DOHH2 (cell line): ENCODE measurements at regions not wholly inside any gene's neighbourhood (a gene's known extent, or its start where the extent isn't known, plus 50 kb on each side); places are given as distances from the start of the nearest gene placed in this dataset.

Source experiments
- H3F3A ChIP-seq: fragments of 200-600 bp; sonication (generic), shearing (Covaris generic); 2 replicates; pipeline ENCODE4 v1.6.0; 2016; ENCODE audit warnings: antibody characterized with exemption, mild to moderate bottlenecking; ENCODE audit not compliant: control insufficient read depth, insufficient read depth
- H3K27ac ChIP-seq: fragments of 200-600 bp; sonication (generic); 2 replicates; pipeline ENCODE4 v1.5.1; 2014; ENCODE audit warnings: low read depth, mild to moderate bottlenecking, low read length, moderate library complexity
- H3K27me3 ChIP-seq: fragments of 200-600 bp; sonication (generic); 2 replicates; pipeline ENCODE4 v1.6.1; 2014; ENCODE audit warnings: mild to moderate bottlenecking, low read length, mixed read lengths; ENCODE audit not compliant: control insufficient read depth
- H3K36me3 ChIP-seq: fragments of 200-600 bp; sonication (generic); 2 replicates; pipeline ENCODE4 v1.6.1; 2014; ENCODE audit warnings: mild to moderate bottlenecking, low read length, moderate library complexity, mixed read lengths; ENCODE audit not compliant: control insufficient read depth
- H3K4me1 ChIP-seq: fragments of 200-600 bp; sonication (generic); 2 replicates; pipeline ENCODE4 v1.6.1; 2014; ENCODE audit warnings: mild to moderate bottlenecking, low read length, mixed read lengths; ENCODE audit not compliant: control insufficient read depth
- H3K4me2 ChIP-seq: fragments of 200-600 bp; sonication (generic); 2 replicates; pipeline ENCODE4 v1.6.0; 2014; ENCODE audit warnings: mild to moderate bottlenecking, low read length, moderate library complexity
- H3K4me3 ChIP-seq: fragments of 200-600 bp; sonication (generic); 2 replicates; pipeline ENCODE4 v1.5.1; 2014; ENCODE audit warnings: mild to moderate bottlenecking, low read length, mixed read lengths
- H3K79me2 ChIP-seq: fragments of 200-600 bp; sonication (generic); 2 replicates; pipeline ENCODE4 v1.6.1; 2014; ENCODE audit warnings: mild to moderate bottlenecking, low read length, mixed read lengths; ENCODE audit not compliant: control insufficient read depth
- H3K9me2 ChIP-seq: fragments of 200-600 bp; sonication (generic); replicated peaks from 2 replicates; pipeline ENCODE4 v1.6.1; 2014; ENCODE audit warnings: mild to moderate bottlenecking, low read length, mixed read lengths; ENCODE audit not compliant: control insufficient read depth
- H3K9me3 ChIP-seq: fragments of 200-600 bp; sonication (generic); 2 replicates; pipeline ENCODE4 v1.6.1; 2014; ENCODE audit warnings: antibody characterized with exemption, low read length, mixed read lengths; ENCODE audit not compliant: control insufficient read depth, insufficient read depth
- H4K20me1 ChIP-seq: fragments of 200-600 bp; sonication (generic); 2 replicates; pipeline ENCODE4 v1.6.0; 2014; ENCODE audit warnings: low read depth, mild to moderate bottlenecking, antibody characterized with exemption, low read length, moderate library complexity; ENCODE audit not compliant: control insufficient read depth, insufficient read depth
- EZH2phosphoT487 ChIP-seq: fragments of 200-600 bp; sonication (generic); IDR thresholded peaks from 2 replicates; pipeline ENCODE4 v1.6.1; 2017; ENCODE audit warnings: borderline replicate concordance, mild to moderate bottlenecking, antibody characterized with exemption, low read length, moderate library complexity, mixed read lengths
- TF ChIP-seq, protein P1 (sequence below): fragments of 200-600 bp; sonication (generic); IDR thresholded peaks from one replicate; pipeline ENCODE4 v1.5.1; 2014; ENCODE audit warnings: antibody characterized with exemption, mild to moderate bottlenecking, low read depth, low read length; ENCODE audit not compliant: poor library complexity, severe bottlenecking

DNA sequence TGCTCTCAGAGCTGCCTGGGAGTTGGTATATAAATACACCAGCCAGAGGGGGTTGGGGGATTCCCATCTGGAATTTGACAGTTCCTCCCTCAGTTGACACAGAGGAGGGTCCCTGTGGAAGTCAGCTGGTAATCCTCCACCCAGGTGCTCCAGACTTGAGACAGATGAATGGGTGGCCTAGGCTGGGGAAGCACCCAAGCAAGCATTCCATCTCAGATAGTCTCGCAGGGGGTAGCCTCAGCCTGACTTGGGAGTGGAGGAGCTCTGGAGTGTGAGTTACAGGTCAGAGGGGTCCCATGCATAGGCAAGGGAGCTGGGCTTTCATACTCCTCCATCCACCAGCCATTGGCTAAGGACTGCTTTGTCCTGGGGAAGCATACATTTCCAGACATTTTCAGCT lies 229.3 kb upstream of the BCOR start:
- H3K4me3 ChIP-seq = no peak overlapping the region
- H3F3A ChIP-seq = no peaks in the 10 kb centered on the region
- no peak overlapping the region for H3K4me2 ChIP-seq
- no peaks in the 10 kb centered on the region for H3K36me3 ChIP-seq
- H3K4me1 ChIP-seq = no peaks in the 10 kb centered on the region
- no peaks in the 10 kb centered on the region for H3K27me3 ChIP-seq
- H4K20me1 ChIP-seq = no peaks in the 10 kb centered on the region
- TF ChIP-seq, protein P1, sequence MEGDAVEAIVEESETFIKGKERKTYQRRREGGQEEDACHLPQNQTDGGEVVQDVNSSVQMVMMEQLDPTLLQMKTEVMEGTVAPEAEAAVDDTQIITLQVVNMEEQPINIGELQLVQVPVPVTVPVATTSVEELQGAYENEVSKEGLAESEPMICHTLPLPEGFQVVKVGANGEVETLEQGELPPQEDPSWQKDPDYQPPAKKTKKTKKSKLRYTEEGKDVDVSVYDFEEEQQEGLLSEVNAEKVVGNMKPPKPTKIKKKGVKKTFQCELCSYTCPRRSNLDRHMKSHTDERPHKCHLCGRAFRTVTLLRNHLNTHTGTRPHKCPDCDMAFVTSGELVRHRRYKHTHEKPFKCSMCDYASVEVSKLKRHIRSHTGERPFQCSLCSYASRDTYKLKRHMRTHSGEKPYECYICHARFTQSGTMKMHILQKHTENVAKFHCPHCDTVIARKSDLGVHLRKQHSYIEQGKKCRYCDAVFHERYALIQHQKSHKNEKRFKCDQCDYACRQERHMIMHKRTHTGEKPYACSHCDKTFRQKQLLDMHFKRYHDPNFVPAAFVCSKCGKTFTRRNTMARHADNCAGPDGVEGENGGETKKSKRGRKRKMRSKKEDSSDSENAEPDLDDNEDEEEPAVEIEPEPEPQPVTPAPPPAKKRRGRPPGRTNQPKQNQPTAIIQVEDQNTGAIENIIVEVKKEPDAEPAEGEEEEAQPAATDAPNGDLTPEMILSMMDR = no peak
- TF ChIP-seq EZH2phosphoT487 = no peak
- H3K9me3 ChIP-seq = no peaks in the 10 kb centered on the region
- no peaks in the 10 kb centered on the region for H3K9me2 ChIP-seq
- no peaks in the 10 kb centered on the region for H3K79me2 ChIP-seq
- no peak overlapping the region for H3K27ac ChIP-seq

GRCh38 chrX:40326186-40326965 lies 228.6 kb upstream of the BCOR start:
- no peaks in the 10 kb centered on the region for H3K9me3 ChIP-seq
- H3K27ac ChIP-seq = no peak overlapping the region
- H3K9me2 ChIP-seq = no peaks in the 10 kb centered on the region
- no peaks in the 10 kb centered on the region for H3K4me1 ChIP-seq
- TF ChIP-seq, protein P1 = no peak
- TF ChIP-seq EZH2phosphoT487 = no peak
- H3K27me3 ChIP-seq = no peaks in the 10 kb centered on the region
- H3K36me3 ChIP-seq = no peaks in the 10 kb centered on the region
- no peaks in the 10 kb centered on the region for H3F3A ChIP-seq
- no peaks in the 10 kb centered on the region for H3K79me2 ChIP-seq
- H3K4me2 ChIP-seq = no peak overlapping the region
- H4K20me1 ChIP-seq = no peaks in the 10 kb centered on the region
- H3K4me3 ChIP-seq = no peak overlapping the region

- no peaks in the 10 kb centered on the region for H3K27me3 ChIP-seq
- no peak overlapping the region for H3K4me3 ChIP-seq
- no peaks in the 10 kb centered on the region for H3K79me2 ChIP-seq
- H3K4me2 ChIP-seq = no peak overlapping the region
- no peaks in the 10 kb centered on the region for H3K9me2 ChIP-seq
- no peaks in the 10 kb centered on the region for H3F3A ChIP-seq
- H3K4me1 ChIP-seq = no peaks in the 10 kb centered on the region
- H4K20me1 ChIP-seq = no peaks in the 10 kb centered on the region
- TF ChIP-seq, protein P1 = no peak
- TF ChIP-seq EZH2phosphoT487 = no peak
- H3K9me3 ChIP-seq = no peaks in the 10 kb centered on the region
- H3K27ac ChIP-seq = no peak overlapping the region
- no peaks in the 10 kb centered on the region for H3K36me3 ChIP-seq
These were observed 227.4 kb upstream of the BCOR start for GRCh38 chrX:40325161-40325560.
